NCI-H1694 (cell line): ENCODE measurements at regions not wholly inside any gene's neighbourhood (a gene's known extent, or its start where the extent isn't known, plus 50 kb on each side); places are given as distances from the start of the nearest gene placed in this dataset.

ENCODE experiments used
- DNase-seq: peaks from one replicate; lab custom pipeline; 2025; lab: John Stamatoyannopoulos, UW

GRCh38 chr5:114657342-114658130 lies 295.7 kb downstream of the KCNN2 start:
- DNase-seq, result no peak

GRCh38 chr5:114649878-114650277 lies 288.0 kb downstream of the KCNN2 start:
- no peak for DNase-seq

DNA sequence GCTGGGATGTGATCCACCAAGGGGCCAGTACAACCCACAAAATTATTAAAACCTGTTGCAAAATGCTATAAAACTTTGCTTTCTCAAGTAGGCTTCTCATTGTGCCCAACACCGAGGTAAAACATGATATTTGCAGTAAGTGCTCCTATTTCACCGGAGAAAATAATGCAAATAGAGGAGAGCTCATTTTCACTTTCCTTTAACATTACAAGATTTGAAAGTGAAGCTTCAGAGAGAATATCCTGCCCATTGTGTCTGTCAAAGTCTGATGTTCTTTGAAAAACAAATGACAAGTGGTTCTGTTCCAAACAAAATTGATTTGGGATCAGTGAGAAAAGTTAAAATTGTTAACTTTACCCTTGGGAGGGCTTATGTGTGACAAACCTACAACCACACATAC lies 287.1 kb downstream of the KCNN2 start:
- no peak for DNase-seq

DNA sequence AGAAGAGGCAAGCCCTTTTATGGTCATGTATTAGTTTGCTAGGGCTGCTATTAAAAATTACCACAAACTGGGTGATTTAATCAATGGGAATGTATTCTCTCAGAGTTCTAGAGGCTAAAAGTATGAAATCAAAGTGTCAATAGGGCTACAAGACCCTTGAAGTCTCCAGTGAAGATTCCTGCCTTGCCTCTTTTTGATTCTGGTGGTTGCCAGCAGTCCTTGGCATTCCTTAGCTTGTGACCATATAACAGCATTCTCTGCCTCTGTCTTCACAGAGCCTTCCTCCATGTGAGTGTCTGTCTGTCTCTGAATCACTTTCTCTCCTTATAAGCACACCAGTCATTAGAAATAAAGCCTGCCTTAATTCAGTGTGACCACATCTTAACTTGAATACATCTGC lies 282.7 kb downstream of the KCNN2 start:
- DNase-seq, result no peak

DNA sequence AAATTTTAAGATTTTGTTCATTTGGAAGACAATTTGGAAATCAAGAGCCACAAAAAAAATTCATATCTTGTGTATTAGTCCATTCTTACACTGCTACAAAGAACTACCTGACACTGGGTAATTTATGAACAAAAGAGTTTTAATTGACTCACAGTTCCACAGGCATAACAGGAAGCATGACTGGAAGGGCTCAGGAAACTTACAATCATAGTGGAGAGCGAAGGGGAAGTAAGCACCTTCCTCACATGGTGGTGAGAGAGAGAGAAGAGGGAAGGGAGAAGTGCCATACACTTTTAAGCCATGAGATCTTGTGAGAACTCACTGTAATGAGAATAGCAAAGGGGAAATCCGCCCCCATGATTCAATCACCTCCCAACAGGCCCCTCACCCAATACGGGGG lies 274.4 kb downstream of the KCNN2 start:
- no peak for DNase-seq

DNA sequence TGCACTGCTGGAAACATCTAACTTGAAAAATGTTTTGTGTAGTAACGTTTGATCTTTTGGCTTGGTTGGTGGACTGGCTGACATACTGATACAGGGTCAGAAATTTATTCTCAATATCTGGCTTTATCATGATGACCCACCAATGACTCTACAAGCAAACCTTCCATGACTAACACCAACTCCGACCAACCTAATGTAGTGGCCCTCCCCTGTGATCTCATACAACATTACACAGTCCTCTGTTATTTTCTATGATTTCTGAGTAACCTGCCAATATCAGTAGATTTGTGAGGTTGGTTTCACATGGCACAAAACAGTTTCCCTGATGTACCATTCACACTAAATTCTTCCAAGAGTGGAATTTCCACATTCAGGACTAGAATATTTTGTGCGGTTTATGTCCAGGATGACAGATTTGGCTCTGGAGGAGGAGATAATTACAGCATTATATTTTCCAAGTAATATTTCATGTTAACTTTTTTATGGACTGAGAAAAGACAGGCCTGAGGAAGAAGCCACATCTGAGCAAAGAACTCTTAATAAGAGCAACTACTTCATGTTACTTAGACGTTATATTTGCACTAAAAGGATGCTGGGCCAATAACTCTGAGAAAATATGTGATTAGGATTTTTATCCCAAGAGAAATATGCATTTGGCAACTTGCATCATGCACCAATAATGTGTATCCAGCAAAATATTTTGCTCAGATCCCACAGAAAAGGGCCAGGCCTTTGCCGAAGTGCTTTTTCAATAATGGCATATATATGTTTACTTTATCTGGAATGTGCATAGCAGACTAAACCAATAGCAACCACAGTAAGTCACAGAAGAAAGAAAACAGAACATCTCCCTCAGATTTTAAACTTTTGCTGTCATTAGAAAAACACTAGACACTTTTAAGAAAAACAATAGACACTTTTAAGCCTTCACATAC lies 273.4 kb downstream of the KCNN2 start:
- DNase-seq, result no peak

DNA sequence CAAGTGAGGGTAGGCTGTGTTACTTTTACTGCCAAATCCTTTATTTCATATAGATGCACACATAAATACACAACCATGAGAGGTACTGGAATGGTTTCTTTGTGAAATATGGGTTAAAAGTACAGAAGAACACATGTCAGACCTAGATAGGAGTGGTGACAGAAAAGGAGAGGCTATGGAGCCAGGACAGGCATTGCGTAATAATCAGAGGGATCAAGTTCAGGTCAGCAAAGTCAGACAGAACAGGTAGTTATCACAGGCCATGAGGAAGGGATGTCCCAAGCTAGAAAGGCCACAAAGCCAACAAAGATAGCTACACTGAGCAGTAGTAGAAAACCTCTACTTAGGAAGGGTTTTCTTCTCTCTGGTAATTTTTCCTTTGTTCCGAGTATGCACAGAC lies 272.6 kb downstream of the KCNN2 start:
- DNase-seq, result no peak

DNA sequence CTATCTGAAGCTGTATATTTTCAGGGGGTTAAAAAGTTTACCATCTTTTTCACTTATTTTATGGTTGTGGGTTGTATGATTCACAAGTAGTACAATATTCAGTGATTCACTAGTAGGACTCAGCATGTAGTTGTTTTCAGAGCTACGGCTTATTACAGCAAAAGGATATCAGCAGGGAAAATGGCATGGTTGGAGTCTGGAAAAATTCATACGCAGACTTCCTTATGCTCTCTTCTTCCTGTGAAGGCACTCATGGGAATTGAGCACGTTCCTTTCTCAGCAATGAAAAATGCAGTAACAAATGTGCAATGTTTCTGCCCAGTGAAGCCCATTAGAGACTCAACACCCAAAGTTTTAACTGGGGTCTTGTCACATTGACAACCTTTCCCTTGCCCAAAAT lies 250.5 kb downstream of the KCNN2 start:
- no peak for DNase-seq

GRCh38 chr5:114581136-114581535 lies 219.3 kb downstream of the KCNN2 start:
- no peak for DNase-seq

DNA sequence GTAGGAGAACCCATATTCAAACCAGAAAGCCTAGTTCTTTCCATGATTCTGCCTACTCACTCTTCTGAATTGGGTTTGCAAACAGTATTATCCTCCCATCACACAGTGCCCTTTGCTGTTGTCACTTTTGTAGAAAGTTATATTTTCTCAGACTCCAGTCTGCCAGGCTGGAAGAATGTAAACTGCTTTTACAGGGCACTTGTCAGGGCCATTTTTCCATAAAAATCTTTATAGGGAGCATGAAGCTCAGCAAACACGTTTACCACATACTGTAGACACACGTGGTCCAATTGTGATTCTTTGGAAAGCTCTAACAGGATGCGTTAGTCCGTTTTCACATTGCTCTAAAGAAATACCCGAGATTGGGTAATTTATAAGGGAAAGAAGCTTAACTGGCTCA lies 204.0 kb downstream of the KCNN2 start:
- no peak for DNase-seq

DNA sequence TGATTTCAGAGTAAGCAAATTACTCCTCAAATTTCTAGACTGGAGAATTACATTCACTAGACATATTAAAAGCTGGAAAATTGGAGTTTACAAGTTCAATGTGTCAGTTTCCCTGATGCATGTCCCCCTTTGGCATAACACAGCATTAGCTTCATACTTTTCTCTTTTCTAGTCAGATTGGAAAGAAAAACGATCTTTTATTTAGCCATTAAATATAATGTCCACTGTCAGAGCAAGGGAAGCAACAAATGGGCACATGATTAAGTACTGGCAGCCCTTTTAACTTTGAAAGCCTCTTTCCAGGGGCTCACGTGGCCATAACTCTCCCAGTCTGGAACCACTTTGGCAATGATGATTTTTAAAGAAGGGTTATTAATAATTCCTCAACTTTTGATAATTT lies 203.3 kb downstream of the KCNN2 start:
- DNase-seq, result no peak

DNA sequence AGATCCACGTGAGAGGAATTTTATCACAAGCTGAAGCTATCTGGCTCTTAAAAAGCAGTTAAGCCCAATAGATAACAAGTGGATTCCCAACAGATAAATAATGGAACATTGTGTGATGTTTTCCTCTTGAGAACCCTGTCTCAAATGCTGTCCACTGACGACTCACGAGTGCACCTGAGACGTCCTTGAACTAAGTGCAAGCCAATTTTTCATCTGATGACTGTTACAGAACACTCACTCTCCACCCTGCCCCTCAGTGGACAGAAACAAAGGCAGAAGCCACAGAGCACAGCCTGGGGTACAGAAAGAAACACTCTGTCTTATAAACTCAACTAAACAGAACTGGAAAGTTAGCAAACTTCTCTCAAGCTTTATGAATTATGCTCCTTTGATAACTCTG lies 199.5 kb downstream of the KCNN2 start:
- DNase-seq, result no peak
